ENCODE measurements at regions not wholly inside any gene's neighbourhood (a gene's known extent, or its start where the extent isn't known, plus 50 kb on each side); places are given as distances from the start of the nearest gene placed in this dataset.
A peak's percentile ranks its signal among the peaks of the same experiment; 100 is the strongest.

DNA sequence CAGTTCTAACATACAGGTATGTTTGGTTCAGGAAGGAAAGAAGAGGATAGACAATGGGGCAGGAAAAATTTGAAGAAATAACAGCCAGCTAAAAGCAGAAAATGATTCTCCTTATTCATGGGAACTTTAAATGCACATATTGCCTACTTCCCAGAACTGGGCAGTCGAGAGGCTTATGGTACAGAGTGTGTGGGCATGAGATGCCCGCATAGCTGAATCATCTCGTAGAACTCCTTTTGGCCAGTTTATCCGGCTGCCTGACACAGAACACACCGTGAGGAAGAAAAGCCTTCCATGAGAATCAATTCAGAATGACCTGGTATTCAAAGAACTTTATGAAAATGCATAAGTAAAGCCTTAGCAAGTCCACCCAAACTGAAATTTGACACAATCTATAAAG, 471.6 kb downstream of the SH2D4B start:
- WGBS, 4 donors = 84 to 89% (median 87%) methylated on average over 5 of the region's 5 CpGs
- no peak for ATAC-seq
- H3K9me3 ChIP-seq = no peaks in the 10 kb centered on the region
- intact Hi-C loops (cut with DNase I) = no loop called here
- DNase-seq = no peak
- no peaks in the 10 kb centered on the region for H3K27me3 ChIP-seq
- TF ChIP-seq POLR2A (IDR thresholded peaks at IDR 0.05) = no peak
- no peak for TF ChIP-seq CTCF (IDR thresholded peaks at IDR 0.05)
- H3K36me3 ChIP-seq = no peaks in the 10 kb centered on the region
- H3K4me1 ChIP-seq = no peaks in the 10 kb centered on the region
- no peak overlapping the region for H3K4me3 ChIP-seq
- no peak overlapping the region for H3K27ac ChIP-seq

DNA sequence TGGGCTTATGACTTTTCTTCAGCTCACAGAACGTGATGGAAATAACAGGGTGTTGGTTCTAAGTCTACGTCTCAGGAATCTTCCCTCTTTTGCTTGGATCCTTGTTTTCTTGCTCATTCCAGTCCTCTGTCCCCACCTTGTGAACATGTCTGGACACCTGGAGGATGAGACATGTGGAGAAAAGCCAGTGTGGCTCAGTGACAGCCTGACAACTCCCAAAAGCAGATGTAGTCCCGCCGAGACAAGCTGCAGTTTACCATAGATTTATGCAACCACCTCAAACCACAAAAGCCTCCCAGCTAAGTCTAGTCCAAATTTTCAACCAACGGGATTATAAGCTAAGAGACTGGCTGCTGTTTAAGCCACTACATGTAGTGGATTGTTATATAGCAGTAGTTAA, 476.1 kb downstream of the SH2D4B start:
- intact Hi-C loops (cut with DNase I) = loop anchor here in 3 of 10 donors (10.0 kb wide), 3 partner anchors 309 to 629 kb away; no protein-coding TSS in a partner anchor
- Histone ChIP-seq H3K27me3 (no peaks in the 10 kb centered on the region), H3K36me3 (no peaks in the 10 kb centered on the region), H3K27ac (no peak overlapping the region), H3K4me1 (no peaks in the 10 kb centered on the region), H3K4me3 (no peak overlapping the region), H3K9me3 (no peaks in the 10 kb centered on the region)
- WGBS, 4 donors = 61 to 70% (median 69%) methylated on average over 5 of the region's 5 CpGs
- ATAC-seq (no peak), DNase-seq (no peak)
- TF ChIP-seq CTCF (IDR thresholded peaks at IDR 0.05) = no peak
- no peak for TF ChIP-seq POLR2A (IDR thresholded peaks at IDR 0.05)

DNA sequence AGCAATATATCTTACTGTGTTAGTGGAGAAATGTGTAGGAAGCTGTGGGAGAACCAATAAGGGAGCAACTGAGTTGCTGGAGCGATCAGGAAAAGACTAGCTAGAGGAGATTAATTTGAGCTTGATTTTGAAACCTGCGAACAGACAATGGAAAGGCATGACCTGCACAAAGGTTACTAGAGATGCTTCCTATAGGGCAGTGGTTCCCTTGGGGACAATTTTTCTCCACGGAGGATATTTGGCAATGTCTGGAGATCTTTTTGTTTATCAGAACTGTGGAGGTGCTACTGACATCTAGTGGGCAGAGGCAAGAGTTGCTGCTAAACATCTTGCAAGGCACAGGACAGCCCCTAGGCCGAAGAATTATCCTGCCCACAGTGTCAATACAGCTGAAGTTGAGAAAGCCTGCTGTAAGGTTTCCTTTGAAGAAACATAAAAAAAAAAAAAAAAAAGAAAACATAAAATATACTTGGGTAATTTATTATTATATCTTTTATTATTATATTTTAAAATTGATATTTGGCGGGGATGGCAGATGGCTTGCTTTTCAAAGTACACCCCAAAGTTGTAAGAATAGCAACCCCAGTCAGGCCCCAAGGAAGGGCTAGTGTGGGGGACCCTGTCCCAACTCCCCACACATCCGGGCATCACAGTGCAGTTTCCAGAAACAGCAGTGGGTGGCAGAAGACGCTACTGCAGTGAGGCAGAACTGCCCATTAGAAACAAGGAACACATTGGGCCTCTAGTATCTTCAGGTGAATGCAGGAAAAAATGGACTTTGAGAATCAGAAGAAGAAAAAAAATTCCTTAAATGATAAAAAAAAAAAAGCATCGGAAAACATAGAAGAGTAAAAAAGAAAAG, 481.6 kb downstream of the SH2D4B start:
- Histone ChIP-seq H3K4me3 (no peak overlapping the region), H3K9me3 (no peaks in the 10 kb centered on the region), H3K27me3 (no peaks in the 10 kb centered on the region), H3K4me1 (no peaks in the 10 kb centered on the region), H3K36me3 (no peaks in the 10 kb centered on the region), H3K27ac (no peak overlapping the region)
- WGBS, 4 donors = 52 to 54% (median 52%) methylated on average over 8 of the region's 8 CpGs
- ATAC-seq = peak in 2 of 4 donors; percentile 14 to 56
- intact Hi-C loops (cut with DNase I) = loop anchor here in 3 of 10 donors (10.0 kb wide), 3 partner anchors 314 to 634 kb away; no protein-coding TSS in a partner anchor
- no peak for DNase-seq
- TF ChIP-seq CTCF (IDR thresholded peaks at IDR 0.05) (peak; percentile 41 to 69 (median 54)), POLR2A (IDR thresholded peaks at IDR 0.05) (no peak)

GRCh38 chr10:81021428-81022129, 483.9 kb downstream of the SH2D4B start:
- ATAC-seq = no peak
- no peaks in the 10 kb centered on the region for H3K9me3 ChIP-seq
- no peak for TF ChIP-seq POLR2A (IDR thresholded peaks at IDR 0.05)
- no peak for TF ChIP-seq CTCF (IDR thresholded peaks at IDR 0.05)
- no peak overlapping the region for H3K4me3 ChIP-seq
- intact Hi-C loops (cut with DNase I) = no loop called here
- no peaks in the 10 kb centered on the region for H3K27me3 ChIP-seq
- WGBS, 4 donors = 83 to 98% (median 89%) methylated on average over 3 of the region's 3 CpGs
- H3K4me1 ChIP-seq = no peaks in the 10 kb centered on the region
- no peaks in the 10 kb centered on the region for H3K36me3 ChIP-seq
- DNase-seq = no peak
- no peak overlapping the region for H3K27ac ChIP-seq
